ENCODE measurements at regions not wholly inside any gene's neighbourhood (a gene's known extent, or its start where the extent isn't known, plus 50 kb on each side); places are given as distances from the start of the nearest gene placed in this dataset.

DNA sequence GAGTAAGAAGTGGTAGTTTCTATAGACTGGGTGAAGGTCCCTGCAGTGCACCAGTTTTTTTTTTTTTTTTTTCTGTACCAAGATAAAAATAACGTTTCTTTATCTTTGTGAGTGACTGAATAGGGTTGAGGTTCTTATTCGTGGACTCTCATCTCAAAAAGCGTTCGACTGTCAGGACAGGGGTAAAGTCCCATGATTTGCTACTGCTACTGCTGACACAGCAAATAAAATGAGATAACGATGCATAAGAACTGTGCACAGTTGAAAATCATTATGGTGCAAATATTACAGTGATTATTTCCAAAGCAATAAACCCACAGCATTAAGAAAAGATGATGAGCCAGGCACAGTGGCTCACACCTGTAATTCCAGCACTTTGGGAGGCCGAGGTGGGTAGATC is 482.0 kb upstream of the CHST9 start:
- TF ChIP-seq, protein P1, sequence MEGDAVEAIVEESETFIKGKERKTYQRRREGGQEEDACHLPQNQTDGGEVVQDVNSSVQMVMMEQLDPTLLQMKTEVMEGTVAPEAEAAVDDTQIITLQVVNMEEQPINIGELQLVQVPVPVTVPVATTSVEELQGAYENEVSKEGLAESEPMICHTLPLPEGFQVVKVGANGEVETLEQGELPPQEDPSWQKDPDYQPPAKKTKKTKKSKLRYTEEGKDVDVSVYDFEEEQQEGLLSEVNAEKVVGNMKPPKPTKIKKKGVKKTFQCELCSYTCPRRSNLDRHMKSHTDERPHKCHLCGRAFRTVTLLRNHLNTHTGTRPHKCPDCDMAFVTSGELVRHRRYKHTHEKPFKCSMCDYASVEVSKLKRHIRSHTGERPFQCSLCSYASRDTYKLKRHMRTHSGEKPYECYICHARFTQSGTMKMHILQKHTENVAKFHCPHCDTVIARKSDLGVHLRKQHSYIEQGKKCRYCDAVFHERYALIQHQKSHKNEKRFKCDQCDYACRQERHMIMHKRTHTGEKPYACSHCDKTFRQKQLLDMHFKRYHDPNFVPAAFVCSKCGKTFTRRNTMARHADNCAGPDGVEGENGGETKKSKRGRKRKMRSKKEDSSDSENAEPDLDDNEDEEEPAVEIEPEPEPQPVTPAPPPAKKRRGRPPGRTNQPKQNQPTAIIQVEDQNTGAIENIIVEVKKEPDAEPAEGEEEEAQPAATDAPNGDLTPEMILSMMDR (IDR thresholded peaks at IDR 0.05; ENCODE audit: low read depth, low read length, missing control alignments) = no peak
- no peak overlapping the region for H3K4me3 ChIP-seq (replicated peaks; ENCODE audit: low read depth, low read length)
- no peak for DNase-seq (ENCODE audit: extremely low read depth, low read depth)

DNA sequence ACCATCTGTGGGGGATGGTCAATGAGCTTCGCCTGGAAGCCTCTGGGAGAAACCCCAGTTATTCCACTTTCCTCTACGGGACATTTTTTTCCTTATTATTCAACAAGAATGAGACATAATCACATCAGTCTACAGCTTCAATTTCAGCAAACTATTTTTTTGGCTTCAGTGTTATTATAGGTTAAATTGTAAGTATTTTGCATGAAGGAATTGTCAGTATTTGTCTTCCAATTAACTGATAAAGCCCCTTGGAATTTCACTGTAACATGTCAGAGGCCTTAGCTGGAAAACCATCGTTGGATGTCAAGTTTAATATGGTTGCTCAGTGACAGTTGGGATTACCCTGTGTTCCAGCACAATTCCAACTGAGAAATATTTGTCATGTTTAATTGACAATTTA is 480.9 kb upstream of the CHST9 start:
- no peak overlapping the region for H3K4me3 ChIP-seq (replicated peaks; ENCODE audit: low read depth, low read length)
- DNase-seq (ENCODE audit: extremely low read depth, low read depth) = no peak
- TF ChIP-seq, protein P1 (IDR thresholded peaks at IDR 0.05; ENCODE audit: low read depth, low read length, missing control alignments) = no peak

DNA sequence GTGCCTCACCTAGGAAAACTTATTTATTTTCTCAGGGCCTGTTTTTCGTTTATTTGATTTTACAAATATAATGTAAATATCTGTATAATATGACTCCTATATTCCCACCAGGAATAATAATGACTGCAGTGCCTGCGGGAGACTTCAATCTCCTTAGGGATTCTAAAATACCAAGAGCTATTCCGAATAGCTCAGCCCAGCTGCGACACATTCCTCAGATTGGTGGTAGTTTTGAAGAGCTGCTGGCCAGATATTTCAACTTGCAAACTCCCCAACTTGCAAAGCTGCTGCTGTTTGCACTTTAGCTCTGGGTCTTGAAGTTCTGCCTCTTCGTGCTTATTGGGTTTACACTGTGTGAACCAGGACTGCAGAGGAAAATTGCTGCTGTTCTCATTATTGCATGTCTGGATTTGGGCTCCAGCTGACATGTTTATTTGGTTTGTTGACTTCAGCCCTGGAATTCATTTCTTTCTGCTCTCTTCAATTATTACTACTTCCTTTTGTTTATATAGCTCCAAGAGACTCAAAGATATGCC is 480.2 kb upstream of the CHST9 start:
- TF ChIP-seq, protein P1 (IDR thresholded peaks at IDR 0.05; ENCODE audit: low read depth, low read length, missing control alignments) = no peak
- DNase-seq (ENCODE audit: extremely low read depth, low read depth) = no peak
- H3K4me3 ChIP-seq (replicated peaks; ENCODE audit: low read depth, low read length) = no peak overlapping the region

DNA sequence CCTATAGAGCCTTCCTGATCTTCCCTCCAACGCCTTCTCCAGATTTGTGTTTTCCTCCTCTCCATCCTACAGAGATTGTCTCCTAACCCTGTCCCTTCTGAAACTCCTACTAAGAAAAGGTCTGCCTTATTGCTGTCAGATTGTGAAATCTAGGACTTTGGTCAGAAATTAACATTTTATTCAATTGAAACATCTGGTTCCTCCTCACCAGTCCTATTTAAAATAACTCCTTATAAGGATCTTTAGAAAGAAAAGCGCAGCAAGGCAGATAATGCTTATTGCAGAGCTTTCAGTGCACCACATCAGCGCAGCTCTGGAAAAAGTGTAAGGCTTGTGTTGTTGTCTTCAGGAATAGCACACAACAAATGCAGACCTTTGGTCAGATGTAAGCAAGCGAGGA is 477.8 kb upstream of the CHST9 start:
- DNase-seq (ENCODE audit: extremely low read depth, low read depth) = no peak
- TF ChIP-seq, protein P1 (IDR thresholded peaks at IDR 0.05; ENCODE audit: low read depth, low read length, missing control alignments) = no peak

DNA sequence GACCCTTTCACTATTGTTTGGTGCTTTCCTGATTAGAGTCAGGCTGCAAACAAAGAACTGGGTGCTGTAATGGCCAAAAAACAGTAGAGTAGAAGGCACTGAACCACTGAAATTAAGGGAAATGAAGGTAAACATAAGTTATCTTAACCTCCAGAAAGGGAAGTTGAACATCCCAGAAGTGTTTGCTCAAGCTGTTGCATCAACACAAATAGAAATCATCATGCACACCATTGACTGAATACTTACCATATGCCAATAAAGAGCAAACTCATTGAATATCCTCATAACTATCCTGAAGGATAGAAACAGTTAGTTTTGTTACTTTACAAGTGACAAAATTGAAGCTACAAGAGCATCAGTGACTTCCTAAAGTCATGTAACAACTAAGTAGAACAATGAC is 477.4 kb upstream of the CHST9 start:
- no peak for DNase-seq (ENCODE audit: extremely low read depth, low read depth)
- no peak overlapping the region for H3K4me3 ChIP-seq (replicated peaks; ENCODE audit: low read depth, low read length)
- TF ChIP-seq, protein P1 (IDR thresholded peaks at IDR 0.05; ENCODE audit: low read depth, low read length, missing control alignments) = no peak

More for the DNA sequence above, 477.8 kb upstream of the CHST9 start:
- H3K4me3 ChIP-seq (replicated peaks; ENCODE audit: low read depth, low read length) = no peak overlapping the region

DNA sequence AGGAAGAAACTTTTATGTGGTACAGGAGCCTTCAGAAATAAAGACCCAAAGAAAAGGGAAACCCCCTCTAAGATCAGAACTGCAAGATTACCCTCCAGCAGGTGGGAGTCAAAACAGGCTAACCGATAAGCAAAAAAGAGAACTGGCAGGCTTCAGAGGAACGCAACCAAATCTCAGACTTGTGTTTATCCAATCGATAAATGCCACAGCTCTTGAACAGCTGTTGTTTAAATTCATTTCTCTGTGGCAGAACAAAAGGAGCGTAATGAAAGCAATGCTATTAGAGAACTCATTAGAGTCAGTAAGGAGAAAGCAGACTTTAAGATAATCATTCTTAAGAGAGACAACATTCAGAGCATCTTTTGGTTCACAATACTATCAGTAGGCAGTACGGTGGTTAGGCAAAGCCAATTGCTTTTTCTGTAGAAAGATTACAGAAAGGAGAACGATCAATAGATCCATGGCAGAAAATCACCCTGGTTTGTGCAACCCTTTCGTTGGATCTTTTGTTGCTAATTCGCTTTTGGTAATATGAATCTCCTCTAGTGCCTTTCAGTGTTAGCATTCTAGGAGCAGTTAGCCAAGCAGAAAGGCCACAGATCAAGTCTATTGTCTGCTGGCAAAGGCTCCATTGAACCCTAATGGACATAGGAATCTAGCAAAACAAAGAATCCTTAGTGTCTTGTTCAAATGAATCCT is 476.4 kb upstream of the CHST9 start:
- no peak overlapping the region for H3K4me3 ChIP-seq (replicated peaks; ENCODE audit: low read depth, low read length)
- no peak for DNase-seq (ENCODE audit: extremely low read depth, low read depth)
- TF ChIP-seq, protein P1 (IDR thresholded peaks at IDR 0.05; ENCODE audit: low read depth, low read length, missing control alignments) = no peak

Measured in HFF-Myc (cell line).